MCF 10A (cell line): ENCODE measurements at regions not wholly inside any gene's neighbourhood (a gene's known extent, or its start where the extent isn't known, plus 50 kb on each side); places are given as distances from the start of the nearest gene placed in this dataset.

Source experiments
- BruUV-seq: library from RNA; stranded (reverse); fragments of 400-500 nt; replicated peaks from 2 replicates; lab custom pipeline; 2021; lab: Mats Ljungman, UMichigan
- CTCF ChIA-PET: fragments of 300-600 bp; sonication (Branson Sonifier 250); formaldehyde crosslinking; extraction: SDS; loops from one replicate; lab custom pipeline; 2021; ENCODE audit warnings: antibody characterized with exemption, inconsistent platforms; lab: Yijun Ruan, JAX
- POLR2A ChIA-PET: fragments of 300-600, 350-650 bp; sonication (Branson Sonifier 250); formaldehyde crosslinking; extraction: SDS; loops from one replicate; lab custom pipeline; 2020; ENCODE audit warnings: antibody characterized with exemption, inconsistent platforms; lab: Yijun Ruan, JAX
- DNase-seq: peaks from one replicate; pipeline ENCODE4 v3.0.0-alpha.2; 2018; ENCODE audit not compliant: unreplicated experiment
- H3K27ac Mint-ChIP-seq: one replicate; pipeline ENCODE4 v1.8.0; 2022; ENCODE audit warnings: mild to moderate bottlenecking, low read depth, mixed read lengths; ENCODE audit not compliant: unreplicated experiment
- H3K27me3 Mint-ChIP-seq: one replicate; pipeline ENCODE4 v1.8.0; 2022; ENCODE audit warnings: mixed read lengths; ENCODE audit not compliant: insufficient read depth, unreplicated experiment
- H3K36me3 Mint-ChIP-seq: one replicate; pipeline ENCODE4 v1.8.0; 2022; ENCODE audit warnings: mild to moderate bottlenecking, moderate library complexity, mixed read lengths; ENCODE audit not compliant: insufficient read depth, unreplicated experiment
- H3K4me1 Mint-ChIP-seq: one replicate; pipeline ENCODE4 v1.8.0; 2022; ENCODE audit warnings: mixed read lengths; ENCODE audit not compliant: insufficient read depth, unreplicated experiment
- H3K4me3 Mint-ChIP-seq: one replicate; pipeline ENCODE4 v1.8.0; 2022; ENCODE audit warnings: mild to moderate bottlenecking, moderate library complexity, mixed read lengths; ENCODE audit not compliant: unreplicated experiment
- H3K9me3 Mint-ChIP-seq: one replicate; pipeline ENCODE4 v1.8.0; 2022; ENCODE audit warnings: mixed read lengths; ENCODE audit not compliant: unreplicated experiment
- intact Hi-C: fragments of 100-400 bp; cut with micrococcal nuclease; formaldehyde crosslinking; loops from 2 replicates; pipeline ENCODE4 v1.14.1; 2022
- TF ChIP-seq, protein P1 (sequence below): fragments of 200-600 bp; IDR thresholded peaks from one replicate; pipeline ENCODE4 v1.8.0; 2022; ENCODE audit warnings: antibody characterized with exemption, mild to moderate bottlenecking; ENCODE audit not compliant: unreplicated experiment

DNA sequence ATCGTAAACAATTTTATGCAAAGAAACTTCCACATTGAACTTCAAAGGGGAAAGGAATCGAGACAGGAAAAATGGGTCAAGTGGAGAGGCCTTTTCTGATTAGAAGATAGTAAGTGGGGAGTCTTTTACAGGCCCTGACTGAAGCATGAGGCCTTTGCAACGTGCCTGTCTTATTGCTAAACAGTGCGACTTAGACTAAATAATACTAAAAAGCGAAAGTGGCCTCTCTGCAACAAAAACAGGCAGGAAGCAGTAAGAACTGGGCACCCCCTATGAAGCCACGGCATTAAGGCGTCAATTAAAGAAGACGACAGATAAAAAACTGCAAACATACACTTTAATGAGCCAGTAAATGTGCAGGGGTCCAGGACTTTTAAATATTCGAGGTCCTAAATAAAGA, 283.4 kb upstream of the GRIP1 start:
- intact Hi-C loops = no loop called here
- no peaks in the 10 kb centered on the region for H3K27me3 Mint-ChIP-seq
- TF ChIP-seq, protein P1, sequence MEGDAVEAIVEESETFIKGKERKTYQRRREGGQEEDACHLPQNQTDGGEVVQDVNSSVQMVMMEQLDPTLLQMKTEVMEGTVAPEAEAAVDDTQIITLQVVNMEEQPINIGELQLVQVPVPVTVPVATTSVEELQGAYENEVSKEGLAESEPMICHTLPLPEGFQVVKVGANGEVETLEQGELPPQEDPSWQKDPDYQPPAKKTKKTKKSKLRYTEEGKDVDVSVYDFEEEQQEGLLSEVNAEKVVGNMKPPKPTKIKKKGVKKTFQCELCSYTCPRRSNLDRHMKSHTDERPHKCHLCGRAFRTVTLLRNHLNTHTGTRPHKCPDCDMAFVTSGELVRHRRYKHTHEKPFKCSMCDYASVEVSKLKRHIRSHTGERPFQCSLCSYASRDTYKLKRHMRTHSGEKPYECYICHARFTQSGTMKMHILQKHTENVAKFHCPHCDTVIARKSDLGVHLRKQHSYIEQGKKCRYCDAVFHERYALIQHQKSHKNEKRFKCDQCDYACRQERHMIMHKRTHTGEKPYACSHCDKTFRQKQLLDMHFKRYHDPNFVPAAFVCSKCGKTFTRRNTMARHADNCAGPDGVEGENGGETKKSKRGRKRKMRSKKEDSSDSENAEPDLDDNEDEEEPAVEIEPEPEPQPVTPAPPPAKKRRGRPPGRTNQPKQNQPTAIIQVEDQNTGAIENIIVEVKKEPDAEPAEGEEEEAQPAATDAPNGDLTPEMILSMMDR = no peak
- ChIA-PET CTCF (no interaction called here), POLR2A (no interaction called here)
- BruUV-seq = no TSS peak
- H3K4me3 Mint-ChIP-seq = no peak overlapping the region
- no peak overlapping the region for H3K27ac Mint-ChIP-seq
- peaks cover 25% of the 10 kb centered on the region for H3K4me1 Mint-ChIP-seq
- no peaks in the 10 kb centered on the region for H3K9me3 Mint-ChIP-seq
- H3K36me3 Mint-ChIP-seq = no peaks in the 10 kb centered on the region
- DNase-seq = no peak

DNA sequence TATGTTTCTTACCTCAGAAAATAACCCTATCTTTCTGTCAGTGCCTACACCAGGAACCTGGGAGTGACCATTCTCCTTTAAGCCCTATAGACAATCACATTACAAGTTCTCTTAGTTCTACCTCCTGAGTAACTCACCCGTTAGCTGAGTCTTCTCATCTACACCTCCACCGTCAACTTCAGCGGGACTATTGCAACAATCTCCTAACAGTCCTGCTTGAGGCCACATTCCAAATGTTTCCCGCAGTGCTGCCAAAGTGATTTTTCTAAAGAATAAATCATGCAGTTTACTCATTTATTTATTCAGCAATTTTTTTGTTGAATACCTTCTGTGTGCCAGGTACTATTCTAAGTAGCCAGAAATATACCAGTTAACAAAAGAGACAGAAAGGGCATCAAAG, 285.0 kb upstream of the GRIP1 start:
- no peak overlapping the region for H3K27ac Mint-ChIP-seq
- CTCF ChIA-PET = interaction anchor here (1.3 kb wide), 1 partner anchor 257 kb away, joined by 6 read pairs; no protein-coding TSS in a partner anchor
- no peak overlapping the region for H3K4me3 Mint-ChIP-seq

DNA sequence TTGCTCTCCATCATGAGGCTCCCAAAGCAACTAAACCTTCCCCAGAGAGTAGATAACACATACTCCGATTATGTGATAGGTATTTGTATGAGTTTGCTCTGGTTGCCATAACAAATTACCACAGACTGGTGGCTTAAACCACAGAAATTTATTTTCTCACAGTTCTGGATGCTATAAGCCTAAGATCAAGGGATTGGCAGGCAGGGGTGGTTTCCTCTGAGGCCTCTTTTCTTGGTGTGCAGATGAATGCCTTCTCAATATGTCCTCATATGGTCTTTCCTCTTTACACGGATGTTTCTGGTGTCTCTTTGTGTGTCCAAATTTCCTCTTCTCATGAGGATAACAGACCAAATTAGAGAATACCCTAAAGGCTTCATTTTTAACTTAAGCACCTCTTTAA, 285.8 kb upstream of the GRIP1 start:
- H3K36me3 Mint-ChIP-seq = no peaks in the 10 kb centered on the region
- intact Hi-C loops = no loop called here
- no peak overlapping the region for H3K4me3 Mint-ChIP-seq
- no peak for DNase-seq
- H3K27me3 Mint-ChIP-seq = no peaks in the 10 kb centered on the region
- H3K9me3 Mint-ChIP-seq = no peaks in the 10 kb centered on the region
- peaks cover 25% of the 10 kb centered on the region for H3K4me1 Mint-ChIP-seq
- TF ChIP-seq, protein P1 = no peak
- ChIA-PET CTCF (interaction anchor here (0.7 to 1.3 kb wide), 2 partner anchors 256 to 368 kb away, joined by 3 to 6 read pairs; no protein-coding TSS in a partner anchor), POLR2A (no interaction called here)
- BruUV-seq = no TSS peak
- no peak overlapping the region for H3K27ac Mint-ChIP-seq

More for the DNA sequence above, 285.0 kb upstream of the GRIP1 start:
- DNase-seq = no peak
- Mint-ChIP-seq H3K27me3 (no peaks in the 10 kb centered on the region), H3K4me1 (peaks cover 25% of the 10 kb centered on the region), H3K36me3 (no peaks in the 10 kb centered on the region), H3K9me3 (no peaks in the 10 kb centered on the region)
- intact Hi-C loops = no loop called here
- BruUV-seq = no TSS peak
- TF ChIP-seq, protein P1 = no peak
- POLR2A ChIA-PET = no interaction called here

DNA sequence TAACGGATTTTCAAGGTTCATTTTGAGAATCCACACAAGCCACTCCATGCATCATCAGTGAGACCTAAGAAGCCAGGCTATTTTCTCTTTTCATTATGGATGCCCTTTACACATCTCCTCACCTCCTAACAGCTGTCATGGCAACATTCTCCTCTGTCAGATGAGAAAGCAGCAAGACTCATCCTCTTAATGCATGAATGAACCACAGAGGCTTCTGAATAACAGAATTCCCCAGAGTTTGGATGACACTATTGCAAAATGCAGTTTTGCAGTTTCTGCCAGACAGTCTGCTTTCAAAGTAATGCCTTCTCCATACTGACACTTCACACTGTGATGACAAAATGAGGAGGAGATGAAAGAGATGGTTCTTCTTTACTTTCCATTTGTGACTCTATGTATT, 286.7 kb upstream of the GRIP1 start:
- Mint-ChIP-seq H3K9me3 (no peaks in the 10 kb centered on the region), H3K4me3 (no peak overlapping the region), H3K4me1 (peaks cover 17% of the 10 kb centered on the region), H3K27ac (no peak overlapping the region), H3K36me3 (no peaks in the 10 kb centered on the region), H3K27me3 (no peaks in the 10 kb centered on the region)
- ChIA-PET CTCF (no interaction called here), POLR2A (no interaction called here)
- BruUV-seq = no TSS peak
- TF ChIP-seq, protein P1 = no peak
- intact Hi-C loops = no loop called here
- DNase-seq = no peak
